ENCODE measurements at regions not wholly inside any gene's neighbourhood (a gene's known extent, or its start where the extent isn't known, plus 50 kb on each side); places are given as distances from the start of the nearest gene placed in this dataset.

GRCh38 chr4:137934046-137934445, 308.1 kb downstream of the SLC7A11 start:
- DNase-seq, result no peak
- WGBS, 2 donors, result 59 to 77% methylated on average over 2 of the region's 2 CpGs
- Histone ChIP-seq H3K27ac (no peak overlapping the region), H3K9me3 (no peaks in the 10 kb centered on the region), H3K4me1 (no peaks in the 10 kb centered on the region), H3K27me3 (no peaks in the 10 kb centered on the region), H3K4me3 (no peak overlapping the region), H3K36me3 (ENCODE audit: low read depth, missing control alignments) (no peaks in the 10 kb centered on the region)
- TF ChIP-seq CTCF (IDR thresholded peaks at IDR 0.05) (no peak), POLR2A (IDR thresholded peaks at IDR 0.05) (no peak)
- intact Hi-C loops (cut with DNase I; ENCODE audit: low total_unique reads), result no loop called here

- intact Hi-C loops (cut with DNase I; ENCODE audit: low total_unique reads), result no loop called here
- Histone ChIP-seq H3K4me3 (no peak overlapping the region), H3K27me3 (no peaks in the 10 kb centered on the region), H3K4me1 (no peaks in the 10 kb centered on the region), H3K9me3 (no peaks in the 10 kb centered on the region), H3K36me3 (ENCODE audit: low read depth, missing control alignments) (no peaks in the 10 kb centered on the region), H3K27ac (no peak overlapping the region)
- DNase-seq, result no peak
- WGBS, 2 donors, result 80 to 89% methylated on average over 1 of the region's 1 CpG
- TF ChIP-seq CTCF (IDR thresholded peaks at IDR 0.05) (no peak), POLR2A (IDR thresholded peaks at IDR 0.05) (no peak)
Measured at GRCh38 chr4:137927972-137928371, 314.2 kb downstream of the SLC7A11 start.

- 88 to 91% methylated on average over 3 of the region's 3 CpGs for WGBS, 2 donors
- no peak for DNase-seq
- intact Hi-C loops (cut with DNase I; ENCODE audit: low total_unique reads), result no loop called here
Measured at GRCh38 chr4:137923494-137923893, 318.7 kb downstream of the SLC7A11 start.

GRCh38 chr4:137922721-137923120, 319.4 kb downstream of the SLC7A11 start:
- no peak for DNase-seq
- Histone ChIP-seq H3K27ac (no peak overlapping the region), H3K27me3 (no peaks in the 10 kb centered on the region), H3K4me1 (no peaks in the 10 kb centered on the region), H3K9me3 (no peaks in the 10 kb centered on the region), H3K4me3 (no peak overlapping the region), H3K36me3 (ENCODE audit: low read depth, missing control alignments) (no peaks in the 10 kb centered on the region)
- WGBS, 2 donors, result 94 to 96% methylated on average over 3 of the region's 3 CpGs
- TF ChIP-seq CTCF (IDR thresholded peaks at IDR 0.05) (no peak), POLR2A (IDR thresholded peaks at IDR 0.05) (no peak)
- intact Hi-C loops (cut with DNase I; ENCODE audit: low total_unique reads), result no loop called here

More at GRCh38 chr4:137923494-137923893, 318.7 kb downstream of the SLC7A11 start:
- Histone ChIP-seq H3K36me3 (ENCODE audit: low read depth, missing control alignments) (no peaks in the 10 kb centered on the region), H3K27me3 (no peaks in the 10 kb centered on the region), H3K9me3 (no peaks in the 10 kb centered on the region), H3K27ac (no peak overlapping the region), H3K4me3 (no peak overlapping the region), H3K4me1 (no peaks in the 10 kb centered on the region)
- no peak for TF ChIP-seq CTCF (IDR thresholded peaks at IDR 0.05)
- TF ChIP-seq POLR2A (IDR thresholded peaks at IDR 0.05), result no peak

GRCh38 chr4:137909529-137910309, 332.4 kb downstream of the SLC7A11 start:
- H3K4me3 ChIP-seq, result no peak overlapping the region
- H3K4me1 ChIP-seq, result no peaks in the 10 kb centered on the region
- no peaks in the 10 kb centered on the region for H3K27me3 ChIP-seq
- no peak overlapping the region for H3K27ac ChIP-seq
- TF ChIP-seq POLR2A (IDR thresholded peaks at IDR 0.05) (no peak), CTCF (IDR thresholded peaks at IDR 0.05) (no peak)
- DNase-seq, result peak; percentile 29
- intact Hi-C loops (cut with DNase I; ENCODE audit: low total_unique reads), result no loop called here
- H3K36me3 ChIP-seq (ENCODE audit: low read depth, missing control alignments), result no peaks in the 10 kb centered on the region
- no peaks in the 10 kb centered on the region for H3K9me3 ChIP-seq
- 58 to 69% methylated on average over 8 of the region's 8 CpGs for WGBS, 2 donors

Measured in testis (tissue), 2 donors.